DMS114 treated with DMSO at 0.1 percent for 48 hours (cell line): ENCODE measurements at regions not wholly inside any gene's neighbourhood (a gene's known extent, or its start where the extent isn't known, plus 50 kb on each side); places are given as distances from the start of the nearest gene placed in this dataset.
"Not testable (repeated sequence)": the region's sequence is repeated elsewhere in the genome, so short reads cannot be mapped to it uniquely, and the experiment has no call there.

Source experiments
- DNase-seq: peaks from one replicate; lab custom pipeline; 2025; ENCODE audit not compliant: unreplicated experiment; lab: John Stamatoyannopoulos, UW

GRCh38 chr7:110514975-110515551 is 575.9 kb upstream of the LRRN3 start:
- DNase-seq, result not testable (repeated sequence)

- no peak for DNase-seq
These were observed 571.1 kb upstream of the LRRN3 start for GRCh38 chr7:110519851-110520250.

- DNase-seq, result no peak
These were observed 569.5 kb upstream of the LRRN3 start for GRCh38 chr7:110521357-110521911.

- DNase-seq, result no peak
These were observed 568.7 kb upstream of the LRRN3 start for GRCh38 chr7:110522061-110522760.

GRCh38 chr7:110522761-110523200 is 568.1 kb upstream of the LRRN3 start:
- DNase-seq, result no peak

- DNase-seq, result no peak
These were observed 561.8 kb upstream of the LRRN3 start for GRCh38 chr7:110529175-110529574.

- no peak for DNase-seq
These were observed 559.7 kb upstream of the LRRN3 start for GRCh38 chr7:110531186-110531585.

- no peak for DNase-seq
These were observed 556.5 kb upstream of the LRRN3 start for GRCh38 chr7:110534241-110534931.

GRCh38 chr7:110539216-110539615 is 551.7 kb upstream of the LRRN3 start:
- DNase-seq, result no peak

- DNase-seq, result no peak
These were observed 549.0 kb upstream of the LRRN3 start for GRCh38 chr7:110541962-110542361.

GRCh38 chr7:110544194-110544593 is 546.7 kb upstream of the LRRN3 start:
- DNase-seq, result no peak

GRCh38 chr7:110548372-110548771 is 542.6 kb upstream of the LRRN3 start:
- DNase-seq, result no peak

- DNase-seq, result no peak
These were observed 533.8 kb upstream of the LRRN3 start for GRCh38 chr7:110557136-110557535.

- DNase-seq, result not testable (repeated sequence)
These were observed 527.6 kb upstream of the LRRN3 start for GRCh38 chr7:110563286-110563685.

GRCh38 chr7:110564246-110564645 is 526.7 kb upstream of the LRRN3 start:
- no peak for DNase-seq

- DNase-seq, result no peak
These were observed 522.5 kb upstream of the LRRN3 start for GRCh38 chr7:110568388-110568787.

- DNase-seq, result no peak
These were observed 522.0 kb upstream of the LRRN3 start for GRCh38 chr7:110568932-110569331.

- no peak for DNase-seq
These were observed 521.3 kb upstream of the LRRN3 start for GRCh38 chr7:110569486-110570205.

- no peak for DNase-seq
These were observed 516.9 kb upstream of the LRRN3 start for GRCh38 chr7:110573862-110574528.

- no peak for DNase-seq
These were observed 503.6 kb upstream of the LRRN3 start for GRCh38 chr7:110587294-110587693.

GRCh38 chr7:110590415-110590814 is 500.5 kb upstream of the LRRN3 start:
- DNase-seq, result no peak
